ENCODE measurements at regions not wholly inside any gene's neighbourhood (a gene's known extent, or its start where the extent isn't known, plus 50 kb on each side); places are given as distances from the start of the nearest gene placed in this dataset.
"Not testable (repeated sequence)": the region's sequence is repeated elsewhere in the genome, so short reads cannot be mapped to it uniquely, and the experiment has no call there.

GRCh38 chr13:58376775-58377174 is 745.2 kb downstream of the PCDH17 start:
- no peak for ATAC-seq
- Mint-ChIP-seq H3K27ac (no peak overlapping the region), H3K9me3 (peaks cover 13% of the 10 kb centered on the region), H3K36me3 (no peaks in the 10 kb centered on the region), H3K4me3 (no peak overlapping the region), H3K4me1 (no peaks in the 10 kb centered on the region)
- DNase-seq (ENCODE audit: low spot score in 2 of 2): no peak

- ATAC-seq (no peak), DNase-seq (ENCODE audit: low spot score in 2 of 2) (no peak)
- Mint-ChIP-seq H3K36me3 (no peaks in the 10 kb centered on the region), H3K4me3 (no peak overlapping the region), H3K9me3 (peaks cover 12% of the 10 kb centered on the region), H3K27ac (no peak overlapping the region), H3K4me1 (no peaks in the 10 kb centered on the region)
These were observed 747.7 kb downstream of the PCDH17 start for GRCh38 chr13:58379221-58379620.

- H3K36me3 Mint-ChIP-seq; ATAC-seq; H3K9me3 Mint-ChIP-seq; H3K4me3 Mint-ChIP-seq; H3K4me1 Mint-ChIP-seq; H3K27ac Mint-ChIP-seq; DNase-seq (ENCODE audit: low spot score in 2 of 2): not testable (repeated sequence)
These were observed 753.8 kb downstream of the PCDH17 start for GRCh38 chr13:58385336-58385735.

DNA sequence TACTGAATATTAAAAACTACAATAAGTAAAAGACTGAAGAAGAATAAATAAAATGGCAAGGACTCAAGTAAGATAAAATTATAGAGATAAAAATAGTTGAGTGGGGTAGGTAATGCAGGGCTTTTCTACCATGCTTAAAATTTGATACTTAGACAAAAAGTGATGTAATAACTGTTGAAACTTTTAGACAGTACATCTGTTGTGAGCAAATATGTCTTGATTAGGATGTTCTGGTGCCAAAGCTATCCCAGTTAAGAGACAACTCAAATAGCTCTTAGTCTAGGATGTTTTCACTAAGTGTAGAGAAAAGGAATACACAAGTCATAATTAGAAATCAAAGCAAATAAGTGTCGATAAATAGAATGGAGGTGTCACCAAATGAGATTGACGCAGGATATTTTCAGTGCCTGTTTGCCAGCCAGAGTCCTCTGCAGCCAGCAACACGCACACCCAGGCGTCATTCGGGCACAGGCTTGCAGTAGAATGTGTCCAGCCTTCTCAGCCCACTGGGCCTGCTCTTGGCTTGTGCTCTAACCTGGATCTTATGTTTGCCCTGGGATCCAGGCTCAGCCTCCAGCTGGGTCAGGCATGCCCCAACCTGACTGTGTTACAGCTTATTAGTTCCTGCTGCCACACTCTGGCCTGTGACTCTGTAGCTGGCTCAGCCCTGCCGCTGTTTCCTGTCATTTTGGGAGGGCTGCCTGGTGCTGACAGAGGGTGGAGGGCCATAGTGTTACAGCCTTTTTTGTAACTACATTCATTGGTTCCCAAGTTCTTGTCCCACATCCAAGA is 766.2 kb downstream of the PCDH17 start:
- no peaks in the 10 kb centered on the region for H3K4me1 Mint-ChIP-seq
- ATAC-seq: no peak
- no peaks in the 10 kb centered on the region for H3K36me3 Mint-ChIP-seq
- peaks cover 22% of the 10 kb centered on the region for H3K9me3 Mint-ChIP-seq
- DNase-seq (ENCODE audit: low spot score in 2 of 2): no peak
- no peak overlapping the region for H3K4me3 Mint-ChIP-seq
- no peak overlapping the region for H3K27ac Mint-ChIP-seq

- no peaks in the 10 kb centered on the region for H3K36me3 Mint-ChIP-seq
- no peak for ATAC-seq
- H3K9me3 Mint-ChIP-seq: peaks cover 22% of the 10 kb centered on the region
- H3K27ac Mint-ChIP-seq: no peak overlapping the region
- DNase-seq (ENCODE audit: low spot score in 2 of 2): no peak
- H3K4me3 Mint-ChIP-seq: no peak overlapping the region
- H3K4me1 Mint-ChIP-seq: no peaks in the 10 kb centered on the region
These were observed 767.7 kb downstream of the PCDH17 start for GRCh38 chr13:58399263-58399662.

- H3K9me3 Mint-ChIP-seq: peaks cover 10% of the 10 kb centered on the region
- H3K27ac Mint-ChIP-seq: no peak overlapping the region
- H3K4me1 Mint-ChIP-seq: no peaks in the 10 kb centered on the region
- DNase-seq (ENCODE audit: low spot score in 2 of 2) (no peak), ATAC-seq (no peak)
- no peak overlapping the region for H3K4me3 Mint-ChIP-seq
- H3K36me3 Mint-ChIP-seq: no peaks in the 10 kb centered on the region
These were observed 775.0 kb downstream of the PCDH17 start for GRCh38 chr13:58406545-58406944.

DNA sequence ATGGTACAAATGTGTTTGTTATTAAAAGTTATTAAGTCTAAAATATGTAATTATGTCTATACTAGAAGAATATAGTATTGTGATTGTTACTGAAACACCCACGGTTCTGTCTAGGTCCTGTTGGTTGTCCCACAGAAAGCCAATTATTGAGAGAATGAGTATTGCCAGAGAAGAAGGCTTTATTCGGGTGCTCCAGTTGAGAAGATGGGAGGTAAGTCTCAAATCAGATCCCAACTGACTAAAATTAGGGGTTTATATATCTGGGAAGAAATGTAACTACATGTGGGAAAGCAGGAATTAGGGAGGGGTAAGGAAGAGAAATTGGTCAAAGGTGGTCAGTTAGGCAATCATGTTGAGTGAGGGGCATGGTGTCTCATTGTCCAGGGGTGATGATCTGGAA is 798.4 kb downstream of the PCDH17 start:
- Mint-ChIP-seq H3K27ac (no peak overlapping the region), H3K4me3 (no peak overlapping the region), H3K9me3 (peaks cover 10% of the 10 kb centered on the region), H3K36me3 (no peaks in the 10 kb centered on the region), H3K4me1 (no peaks in the 10 kb centered on the region)
- DNase-seq (ENCODE audit: low spot score in 2 of 2) (no peak), ATAC-seq (no peak)

DNA sequence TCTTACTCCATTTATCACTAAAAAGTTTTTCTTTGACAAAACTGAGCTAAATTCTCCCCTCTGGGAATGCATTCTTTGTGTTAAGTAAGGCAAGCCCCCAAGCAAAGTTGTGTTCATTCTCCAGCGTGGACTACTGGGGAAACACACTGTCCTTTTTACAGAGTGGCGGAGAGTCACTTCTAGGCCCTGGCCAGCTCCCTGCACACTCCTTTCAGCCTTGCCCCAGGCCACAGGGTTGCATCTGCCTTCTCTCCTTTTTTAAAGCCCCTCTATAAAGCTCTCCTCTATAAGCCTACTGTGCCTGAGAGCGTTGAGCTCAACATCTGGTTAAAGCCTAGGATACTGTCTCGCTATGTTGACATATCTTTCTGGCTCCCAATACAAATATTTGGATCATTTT is 803.4 kb downstream of the PCDH17 start:
- DNase-seq (ENCODE audit: low spot score in 2 of 2) (no peak), ATAC-seq (no peak)
- Mint-ChIP-seq H3K4me3 (no peak overlapping the region), H3K36me3 (no peaks in the 10 kb centered on the region), H3K4me1 (no peaks in the 10 kb centered on the region), H3K27ac (no peak overlapping the region), H3K9me3 (peaks cover 6% of the 10 kb centered on the region)

GRCh38 chr13:58437427-58437826 is 805.9 kb downstream of the PCDH17 start:
- Mint-ChIP-seq H3K4me3 (no peak overlapping the region), H3K4me1 (no peaks in the 10 kb centered on the region), H3K9me3 (no peaks in the 10 kb centered on the region), H3K27ac (no peak overlapping the region), H3K36me3 (no peaks in the 10 kb centered on the region)
- ATAC-seq: no peak
- DNase-seq (ENCODE audit: low spot score in 2 of 2): no peak

GRCh38 chr13:58446979-58447378 is 815.4 kb downstream of the PCDH17 start:
- DNase-seq (ENCODE audit: low spot score in 2 of 2): no peak
- Mint-ChIP-seq H3K4me3 (no peak overlapping the region), H3K4me1 (no peaks in the 10 kb centered on the region), H3K36me3 (no peaks in the 10 kb centered on the region), H3K27ac (no peak overlapping the region), H3K9me3 (peaks cover 8% of the 10 kb centered on the region)
- ATAC-seq: no peak

- Mint-ChIP-seq H3K4me1 (no peaks in the 10 kb centered on the region), H3K9me3 (peaks cover 12% of the 10 kb centered on the region), H3K4me3 (no peak overlapping the region), H3K36me3 (no peaks in the 10 kb centered on the region), H3K27ac (no peak overlapping the region)
- no peak for DNase-seq (ENCODE audit: low spot score in 2 of 2)
- no peak for ATAC-seq
These were observed 820.6 kb downstream of the PCDH17 start for GRCh38 chr13:58452123-58452623.

- Mint-ChIP-seq H3K27ac (no peak overlapping the region), H3K4me3 (no peak overlapping the region), H3K4me1 (no peaks in the 10 kb centered on the region), H3K9me3 (peaks cover 8% of the 10 kb centered on the region), H3K36me3 (no peaks in the 10 kb centered on the region)
- no peak for DNase-seq (ENCODE audit: low spot score in 2 of 2)
- ATAC-seq: no peak
These were observed 823.5 kb downstream of the PCDH17 start for GRCh38 chr13:58455094-58455493.

GRCh38 chr13:58461217-58461616 is 829.7 kb downstream of the PCDH17 start:
- Mint-ChIP-seq H3K9me3 (peaks cover 6% of the 10 kb centered on the region), H3K4me1 (no peaks in the 10 kb centered on the region), H3K4me3 (no peak overlapping the region), H3K36me3 (no peaks in the 10 kb centered on the region), H3K27ac (no peak overlapping the region)
- DNase-seq (ENCODE audit: low spot score in 2 of 2): no peak
- ATAC-seq: no peak

GRCh38 chr13:58463841-58464240 is 832.3 kb downstream of the PCDH17 start:
- no peak for DNase-seq (ENCODE audit: low spot score in 2 of 2)
- Mint-ChIP-seq H3K4me3 (no peak overlapping the region), H3K27ac (no peak overlapping the region), H3K4me1 (no peaks in the 10 kb centered on the region), H3K9me3 (peaks cover 8% of the 10 kb centered on the region), H3K36me3 (no peaks in the 10 kb centered on the region)
- no peak for ATAC-seq

GRCh38 chr13:58467176-58467575 is 835.6 kb downstream of the PCDH17 start:
- ATAC-seq: no peak
- Mint-ChIP-seq H3K4me3 (no peak overlapping the region), H3K36me3 (no peaks in the 10 kb centered on the region), H3K4me1 (no peaks in the 10 kb centered on the region), H3K27ac (no peak overlapping the region), H3K9me3 (peaks cover 23% of the 10 kb centered on the region)
- DNase-seq (ENCODE audit: low spot score in 2 of 2): no peak

- H3K27ac Mint-ChIP-seq: no peak overlapping the region
- DNase-seq (ENCODE audit: low spot score in 2 of 2) (no peak), ATAC-seq (no peak)
- peaks cover 18% of the 10 kb centered on the region for H3K9me3 Mint-ChIP-seq
- no peaks in the 10 kb centered on the region for H3K4me1 Mint-ChIP-seq
- H3K36me3 Mint-ChIP-seq: no peaks in the 10 kb centered on the region
- no peak overlapping the region for H3K4me3 Mint-ChIP-seq
These were observed 840.9 kb downstream of the PCDH17 start for GRCh38 chr13:58472483-58472882.
